Large intestine (tissue), 3 donors: ENCODE measurements at regions not wholly inside any gene's neighbourhood (a gene's known extent, or its start where the extent isn't known, plus 50 kb on each side); places are given as distances from the start of the nearest gene placed in this dataset.

ENCODE experiments used
- DNase-seq, 2 donors: peaks; one replicate each; pipeline versions ENCODE4 v3.0.0 to v3.0.0-alpha.2; 2013
- H3K27ac ChIP-seq: one replicate; pipeline ENCODE4 v1.5.1; 2013; ENCODE audit warnings: low read length
- H3K27me3 ChIP-seq: 2 replicates; pipeline ENCODE4 v1.6.1; 2013; ENCODE audit warnings: low read length; ENCODE audit not compliant: control insufficient read depth, insufficient read depth
- H3K36me3 ChIP-seq: 2 replicates; pipeline ENCODE4 v1.6.1; 2013; ENCODE audit warnings: low read length; ENCODE audit not compliant: control insufficient read depth, insufficient read depth
- H3K4me1 ChIP-seq: one replicate; pipeline ENCODE4 v1.6.1; 2013; ENCODE audit warnings: low read length; ENCODE audit not compliant: control insufficient read depth, insufficient read depth
- H3K4me3 ChIP-seq: one replicate; pipeline ENCODE4 v1.5.1; 2013; ENCODE audit warnings: low read length
- H3K9me3 ChIP-seq: one replicate; pipeline ENCODE4 v1.6.1; 2013; ENCODE audit warnings: mild to moderate bottlenecking, low read depth, low read length, moderate library complexity; ENCODE audit not compliant: control insufficient read depth
- WGBS: methylation state at CpG from one replicate; pipeline ENCODE4 v1.1.5; 2013; ENCODE audit warnings: low lambda C conversion rate; ENCODE audit not compliant: insufficient coverage; 5-methylcytosine and 5-hydroxymethylcytosine counted together

DNA sequence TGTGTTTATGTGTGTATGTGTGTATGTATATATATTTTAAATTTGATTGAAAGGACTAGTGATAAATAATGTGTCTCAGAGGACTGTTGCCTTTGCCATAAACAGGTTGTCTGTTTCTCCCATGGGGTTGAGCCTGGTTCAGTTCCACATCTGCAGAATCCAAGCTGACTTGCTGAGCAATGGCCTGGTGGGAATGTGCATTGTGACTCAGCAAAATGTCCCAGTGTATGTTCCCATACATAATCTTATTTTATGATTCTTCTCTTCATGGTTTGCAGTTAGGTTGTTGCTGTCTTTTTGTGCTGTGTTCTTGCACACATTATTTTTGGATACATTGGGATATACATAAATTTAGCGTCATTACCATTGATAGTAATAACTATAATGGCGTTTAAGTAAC lies 115.6 kb upstream of the SLC24A3 start:
- Histone ChIP-seq H3K4me3 (no peak overlapping the region), H3K27me3 (no peaks in the 10 kb centered on the region), H3K27ac (no peak overlapping the region), H3K4me1 (peaks cover 38% of the 10 kb centered on the region), H3K9me3 (no peaks in the 10 kb centered on the region), H3K36me3 (no peaks in the 10 kb centered on the region)
- WGBS: 100% methylated on average over 1 of the region's 2 CpGs
- DNase-seq: peak in 1 of 2 donors; percentile 42

- peak; percentile 84 to 90 for DNase-seq
- Histone ChIP-seq H3K36me3 (no peaks in the 10 kb centered on the region), H3K9me3 (no peaks in the 10 kb centered on the region), H3K4me3 (no peak overlapping the region), H3K27ac (peak overlapping the region; percentile 66), H3K27me3 (no peaks in the 10 kb centered on the region), H3K4me1 (peaks cover 38% of the 10 kb centered on the region)
- 40% methylated on average over 1 of the region's 4 CpGs for WGBS
Measured at GRCh38 chr20:19098117-19098516, 114.3 kb upstream of the SLC24A3 start.

DNA sequence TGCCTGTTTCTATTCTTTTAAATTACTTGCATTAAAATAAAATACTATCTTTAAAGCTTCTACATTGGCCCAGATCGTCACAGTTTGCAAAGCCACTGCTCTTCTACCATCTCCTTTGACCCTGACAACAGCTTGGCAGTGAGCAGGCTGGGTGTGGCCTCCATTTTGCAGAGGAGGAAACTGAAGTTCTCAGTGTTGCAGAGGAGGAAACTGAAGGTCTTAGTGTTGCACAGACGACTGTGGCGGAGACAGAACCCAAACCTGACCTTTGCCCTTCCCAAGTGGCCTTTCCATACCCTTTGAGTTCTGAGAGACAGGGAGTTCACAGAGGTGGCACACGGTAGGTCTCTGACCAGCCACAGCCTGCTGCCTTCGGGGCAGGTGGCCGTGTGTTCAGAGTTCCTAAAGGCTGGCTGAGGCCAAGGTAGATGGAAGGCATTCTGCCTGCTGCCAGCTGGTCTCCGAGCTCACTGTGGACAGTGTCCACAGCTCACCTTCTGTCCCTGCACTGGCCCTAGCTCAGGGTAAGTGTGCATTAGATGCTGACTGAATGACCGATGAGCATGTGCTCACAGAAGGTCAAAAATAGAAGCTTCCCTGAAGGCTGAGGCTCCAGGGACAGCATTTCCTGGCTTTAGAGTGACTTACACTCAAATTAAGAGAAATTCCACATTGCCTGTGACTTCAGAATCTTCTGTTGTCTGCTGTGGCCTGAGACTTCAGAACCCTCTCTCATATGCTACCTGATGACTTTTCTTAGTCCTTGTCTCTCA lies 113.5 kb upstream of the SLC24A3 start:
- Histone ChIP-seq H3K27me3 (no peaks in the 10 kb centered on the region), H3K36me3 (no peaks in the 10 kb centered on the region), H3K9me3 (no peaks in the 10 kb centered on the region), H3K27ac (peak overlapping the region; percentile 66), H3K4me3 (no peak overlapping the region), H3K4me1 (peaks cover 38% of the 10 kb centered on the region)
- peak in 1 of 2 donors; percentile 43 for DNase-seq
- no CpG with 5 or more reads among the region's 8 CpGs for WGBS

DNA sequence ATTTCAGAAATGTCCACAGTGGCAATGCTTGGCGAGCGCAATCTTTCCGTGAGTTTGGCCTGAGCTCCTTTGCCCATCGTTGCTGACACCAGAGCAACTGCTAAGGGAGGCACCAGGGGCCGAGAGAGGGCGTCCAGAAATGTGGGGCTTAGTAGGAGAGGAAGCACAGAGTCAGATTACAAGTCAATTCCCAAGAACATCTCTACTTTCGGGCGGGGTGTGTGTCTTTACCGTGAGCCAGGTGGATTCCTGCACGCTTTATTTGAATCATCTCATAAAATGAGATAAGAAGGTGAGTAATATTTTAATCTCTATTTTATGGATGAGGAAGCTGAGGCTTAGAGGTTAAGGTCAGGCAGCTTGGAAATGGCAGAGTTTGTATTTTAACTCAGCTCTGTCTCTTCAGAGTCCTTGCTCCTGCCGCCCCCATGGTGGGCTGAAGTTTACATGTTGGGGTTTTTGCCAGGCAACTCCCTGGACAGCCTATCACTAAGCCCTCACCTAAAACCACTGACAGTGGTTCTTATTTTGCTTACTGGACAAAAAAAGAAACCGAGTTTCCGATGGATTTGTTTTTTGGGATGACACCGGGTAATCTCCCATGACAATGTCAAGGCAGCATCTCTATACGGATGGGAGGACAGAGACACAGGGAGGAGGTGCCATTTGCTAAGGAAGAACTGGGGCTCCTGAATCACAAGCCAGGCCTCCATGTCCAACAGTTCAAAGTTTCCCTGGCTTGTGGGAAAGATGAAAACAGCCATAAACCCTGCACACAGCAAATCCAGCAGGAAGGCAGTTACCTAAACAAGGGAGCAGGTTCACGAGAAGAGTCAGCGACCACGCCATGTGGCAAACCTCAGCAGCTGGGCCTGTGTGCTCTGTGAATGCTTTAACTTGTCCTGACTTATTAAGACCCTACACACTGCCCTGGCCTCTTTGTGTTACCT lies 112.6 kb upstream of the SLC24A3 start:
- no peak overlapping the region for H3K4me3 ChIP-seq
- no peaks in the 10 kb centered on the region for H3K9me3 ChIP-seq
- H3K36me3 ChIP-seq: no peaks in the 10 kb centered on the region
- peaks cover 38% of the 10 kb centered on the region for H3K4me1 ChIP-seq
- peak; percentile 39 to 80 for DNase-seq
- H3K27me3 ChIP-seq: no peaks in the 10 kb centered on the region
- 40% methylated on average over 1 of the region's 18 CpGs for WGBS
- H3K27ac ChIP-seq: peak overlapping the region; percentile 66

GRCh38 chr20:19100975-19101374 lies 111.5 kb upstream of the SLC24A3 start:
- DNase-seq: no peak
- Histone ChIP-seq H3K27me3 (no peaks in the 10 kb centered on the region), H3K27ac (peak overlapping the region; percentile 66), H3K4me1 (peaks cover 38% of the 10 kb centered on the region), H3K4me3 (no peak overlapping the region), H3K9me3 (no peaks in the 10 kb centered on the region), H3K36me3 (no peaks in the 10 kb centered on the region)
- WGBS: no CpG with 5 or more reads among the region's 4 CpGs

- Histone ChIP-seq H3K36me3 (no peaks in the 10 kb centered on the region), H3K27me3 (no peaks in the 10 kb centered on the region), H3K4me3 (no peak overlapping the region), H3K9me3 (no peaks in the 10 kb centered on the region), H3K4me1 (peaks cover 18% of the 10 kb centered on the region), H3K27ac (no peak overlapping the region)
- no peak for DNase-seq
- WGBS: 100% methylated on average over 1 of the region's 4 CpGs
Measured at GRCh38 chr20:19104186-19104585, 108.3 kb upstream of the SLC24A3 start.

GRCh38 chr20:19108155-19108554 lies 104.3 kb upstream of the SLC24A3 start:
- Histone ChIP-seq H3K9me3 (no peaks in the 10 kb centered on the region), H3K4me3 (no peak overlapping the region), H3K4me1 (no peaks in the 10 kb centered on the region), H3K27me3 (no peaks in the 10 kb centered on the region), H3K27ac (no peak overlapping the region), H3K36me3 (no peaks in the 10 kb centered on the region)
- DNase-seq: no peak
- WGBS: no CpG with 5 or more reads among the region's 7 CpGs

DNA sequence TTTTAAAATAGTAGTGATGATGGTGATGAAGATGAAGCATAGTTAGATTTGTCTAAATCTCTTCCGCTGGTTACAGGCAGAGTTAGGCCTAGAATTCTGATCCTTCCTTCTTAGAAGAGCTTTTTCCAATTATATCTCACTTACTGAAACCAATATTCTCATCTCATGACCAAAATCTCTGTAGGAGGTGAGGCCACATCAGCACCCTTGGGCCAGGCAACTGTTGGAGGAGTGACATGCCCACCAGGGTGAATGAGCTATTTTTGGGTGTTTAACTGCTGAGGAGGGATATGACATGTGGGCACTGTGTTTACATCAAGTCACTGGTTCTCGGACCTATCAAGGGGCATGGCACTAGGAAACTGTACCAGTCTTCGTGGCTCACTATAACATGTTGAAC lies 102.2 kb upstream of the SLC24A3 start:
- H3K27ac ChIP-seq: no peak overlapping the region
- no peaks in the 10 kb centered on the region for H3K4me1 ChIP-seq
- no peak overlapping the region for H3K4me3 ChIP-seq
- 80% methylated on average over 1 of the region's 3 CpGs for WGBS
- no peaks in the 10 kb centered on the region for H3K36me3 ChIP-seq
- no peak for DNase-seq
- H3K27me3 ChIP-seq: no peaks in the 10 kb centered on the region
- H3K9me3 ChIP-seq: no peaks in the 10 kb centered on the region

DNA sequence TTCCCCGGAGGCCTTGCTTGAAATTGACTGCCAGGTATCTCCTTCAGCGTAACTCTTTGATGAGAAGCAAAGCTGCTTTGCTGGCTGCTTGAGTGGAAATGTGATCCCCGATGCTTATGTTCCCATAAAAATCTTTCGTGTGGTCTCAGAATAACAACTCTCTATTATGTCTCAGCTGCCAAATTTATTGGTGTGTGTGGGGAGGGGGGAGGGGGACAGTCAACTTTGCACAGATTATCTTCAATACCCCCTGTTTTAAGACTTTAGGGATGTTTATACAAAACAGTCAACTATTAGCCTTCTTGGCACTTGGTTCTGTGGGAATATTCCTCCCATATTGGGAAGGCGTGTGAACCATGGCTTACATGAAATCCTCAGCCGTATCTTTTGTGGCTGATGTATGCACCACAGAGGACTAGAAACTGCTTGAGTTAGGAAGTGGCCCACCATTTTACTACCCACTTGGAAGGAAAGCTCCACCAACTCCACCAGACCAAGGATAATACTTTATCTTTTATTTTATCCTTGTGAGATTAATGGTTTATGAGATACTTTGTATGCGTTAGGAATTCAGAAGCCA lies 101.5 kb upstream of the SLC24A3 start:
- no peak for DNase-seq
- Histone ChIP-seq H3K27me3 (no peaks in the 10 kb centered on the region), H3K9me3 (no peaks in the 10 kb centered on the region), H3K4me3 (no peak overlapping the region), H3K27ac (no peak overlapping the region), H3K36me3 (no peaks in the 10 kb centered on the region), H3K4me1 (no peaks in the 10 kb centered on the region)
- 83% methylated on average over 1 of the region's 7 CpGs for whole genome bisulfite sequencing

- Histone ChIP-seq H3K27me3 (no peaks in the 10 kb centered on the region), H3K4me1 (no peaks in the 10 kb centered on the region), H3K4me3 (no peak overlapping the region), H3K9me3 (no peaks in the 10 kb centered on the region), H3K36me3 (no peaks in the 10 kb centered on the region), H3K27ac (no peak overlapping the region)
- no peak for DNase-seq
- no CpG with 5 or more reads among the region's 2 CpGs for WGBS
Measured at GRCh38 chr20:19112828-19113227, 99.6 kb upstream of the SLC24A3 start.
